Upper lobe of left lung (tissue), 6 donors: ENCODE measurements at regions not wholly inside any gene's neighbourhood (a gene's known extent, or its start where the extent isn't known, plus 50 kb on each side); places are given as distances from the start of the nearest gene placed in this dataset.

ENCODE experiments used
- ATAC-seq, 2 donors: fragments of 200-7000 bp; cut with Tn5 transposase; one replicate each; pipeline ENCODE4 v1.9.1; 2022; ENCODE audit warnings: mild to moderate bottlenecking in 2 of 2, moderate library complexity in 2 of 2; ENCODE audit not compliant: low FRiP score in 2 of 2
- DNase-seq, 2 donors: peaks; one replicate each; pipeline ENCODE4 v3.0.0-alpha.2; 2019 to 2020
- H3K27ac ChIP-seq, 4 donors: fragments of 200-600 bp; sonication (generic); one replicate each; pipeline ENCODE4 v1.5.1; 2016 to 2019
- H3K27me3 ChIP-seq, 4 donors: fragments of 200-600 bp; sonication (generic); one replicate each; pipeline ENCODE4 v1.5.1; 2017 to 2019
- H3K36me3 ChIP-seq, 4 donors: fragments of 200-600 bp; sonication (generic); one replicate each; pipeline ENCODE4 v1.5.1; 2016 to 2019
- H3K4me1 ChIP-seq, 4 donors: fragments of 200-600 bp; sonication (generic); one replicate each; pipeline ENCODE4 v1.5.1; 2018 to 2019
- H3K4me3 ChIP-seq, 4 donors: fragments of 200-600 bp; sonication (generic); one replicate each; pipeline ENCODE4 v1.5.1; 2017 to 2019; ENCODE audit warnings: mild to moderate bottlenecking in 2 of 4, moderate library complexity in 1 of 4
- H3K9me3 ChIP-seq, 4 donors: fragments of 200-600 bp; sonication (generic); one replicate each; pipeline ENCODE4 v1.5.1; 2018 to 2019
- CTCF ChIP-seq, 6 experiments: fragments of 450-650 bp in 4 of 6; fragments of 200-600 bp in 2 of 6; sonication (generic) in 2 of 6; IDR thresholded peaks; one replicate each; pipeline ENCODE4 v1.5.1; 2016 to 2019; ENCODE audit warnings: antibody characterized with exemption in 6 of 6
- EP300 ChIP-seq, 4 donors: sonication (generic); formaldehyde crosslinking; IDR thresholded peaks; one replicate each; pipeline ENCODE4 v1.5.1; 2017; ENCODE audit warnings: antibody characterized with exemption in 4 of 4, control low read depth in 2 of 4
- POLR2A ChIP-seq, 4 donors: fragments of 450-650 bp; IDR thresholded peaks; one replicate each; pipeline ENCODE4 v1.5.1; 2016 to 2017; ENCODE audit warnings: antibody characterized with exemption in 4 of 4, mild to moderate bottlenecking in 2 of 4
- POLR2AphosphoS5 ChIP-seq, 2 donors: sonication (generic); formaldehyde crosslinking; IDR thresholded peaks; one replicate each; pipeline ENCODE4 v1.5.1; 2017; ENCODE audit warnings: antibody characterized with exemption in 2 of 2
- WGBS, 2 donors: methylation state at CpG; one replicate each; pipeline ENCODE4 v1.1.5; 2017 to 2018; 5-methylcytosine and 5-hydroxymethylcytosine counted together
- donor health status: DM: no; HTN: no; CAD: no; lungs with moderate emphysema.
- donor health status: DM: no; HTN: yes; CAD: no; lungs with severe emphysema.

DNA sequence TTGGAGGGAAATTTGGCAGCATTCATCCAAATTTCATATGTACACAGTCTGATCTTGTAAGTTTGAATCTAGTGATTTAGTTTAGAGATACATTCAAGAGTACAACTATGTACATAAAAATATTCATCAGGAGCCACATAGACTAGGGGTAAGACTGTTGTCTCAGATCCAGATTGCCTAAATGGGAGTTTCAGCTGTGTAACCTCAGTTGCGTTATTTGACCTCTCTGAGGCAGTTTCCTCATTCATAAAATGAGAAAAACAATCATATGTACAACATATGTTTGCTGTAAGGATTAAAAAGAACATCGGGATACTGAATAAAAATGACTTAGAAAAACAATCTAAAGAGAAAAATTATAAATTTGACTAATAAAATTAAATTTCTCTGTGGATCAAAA, 577.5 kb downstream of the RPL10L start:
- H3K36me3 ChIP-seq = no peaks in the 10 kb centered on the region
- no peak for ATAC-seq
- H3K9me3 ChIP-seq = no peaks in the 10 kb centered on the region
- H3K27ac ChIP-seq = no peak overlapping the region
- no peaks in the 10 kb centered on the region for H3K4me1 ChIP-seq
- no peak for DNase-seq
- H3K4me3 ChIP-seq = no peak overlapping the region
- H3K27me3 ChIP-seq = no peaks in the 10 kb centered on the region
- TF ChIP-seq EP300 (IDR thresholded peaks at IDR 0.05) = no peak
- TF ChIP-seq POLR2AphosphoS5 (IDR thresholded peaks at IDR 0.05) = no peak
- TF ChIP-seq POLR2A (IDR thresholded peaks at IDR 0.05) = no peak
- no peak for TF ChIP-seq CTCF (IDR thresholded peaks at IDR 0.05)
- WGBS, 2 donors = 77 to 82% methylated on average over 2 of the region's 2 CpGs

DNA sequence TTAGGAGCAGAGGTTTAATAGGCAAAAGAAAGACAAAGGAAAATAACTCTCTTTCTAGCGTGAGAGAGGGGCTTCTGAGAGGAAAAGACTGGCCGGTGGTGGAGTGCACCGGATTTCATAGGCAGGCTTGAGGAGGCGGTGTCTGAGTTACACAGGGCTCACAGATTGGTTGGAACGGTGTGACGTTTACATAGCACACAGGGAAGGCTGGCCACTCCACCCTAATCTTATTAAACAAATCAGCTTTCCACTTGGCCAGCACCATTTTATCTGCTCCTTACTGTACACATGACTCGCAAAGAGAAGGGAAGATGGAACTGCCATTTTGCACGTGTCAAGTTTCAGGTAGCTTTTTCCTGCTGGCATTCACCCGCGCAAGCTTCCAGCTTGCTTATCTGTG, 587.7 kb downstream of the RPL10L start:
- H3K4me3 ChIP-seq = no peak overlapping the region
- no peaks in the 10 kb centered on the region for H3K36me3 ChIP-seq
- DNase-seq = no peak
- H3K4me1 ChIP-seq = no peaks in the 10 kb centered on the region
- 73 to 81% methylated on average over 10 of the region's 10 CpGs for WGBS, 2 donors
- no peak for ATAC-seq
- H3K27ac ChIP-seq = no peak overlapping the region
- no peak for TF ChIP-seq POLR2AphosphoS5 (IDR thresholded peaks at IDR 0.05)
- TF ChIP-seq POLR2A (IDR thresholded peaks at IDR 0.05) = no peak
- no peak for TF ChIP-seq EP300 (IDR thresholded peaks at IDR 0.05)
- no peak for TF ChIP-seq CTCF (IDR thresholded peaks at IDR 0.05)
- H3K9me3 ChIP-seq = no peaks in the 10 kb centered on the region
- no peaks in the 10 kb centered on the region for H3K27me3 ChIP-seq

GRCh38 chr14:46058964-46059563, 592.5 kb downstream of the RPL10L start:
- H3K36me3 ChIP-seq = no peaks in the 10 kb centered on the region
- DNase-seq = no peak
- WGBS, 2 donors = 63 to 65% methylated on average over 4 of the region's 4 CpGs
- no peak overlapping the region for H3K4me3 ChIP-seq
- ATAC-seq = no peak
- no peaks in the 10 kb centered on the region for H3K9me3 ChIP-seq
- TF ChIP-seq EP300 (IDR thresholded peaks at IDR 0.05) = no peak
- TF ChIP-seq POLR2AphosphoS5 (IDR thresholded peaks at IDR 0.05) = no peak
- TF ChIP-seq CTCF (IDR thresholded peaks at IDR 0.05) = no peak
- no peak for TF ChIP-seq POLR2A (IDR thresholded peaks at IDR 0.05)
- no peak overlapping the region for H3K27ac ChIP-seq
- no peaks in the 10 kb centered on the region for H3K4me1 ChIP-seq
- H3K27me3 ChIP-seq = no peaks in the 10 kb centered on the region

DNA sequence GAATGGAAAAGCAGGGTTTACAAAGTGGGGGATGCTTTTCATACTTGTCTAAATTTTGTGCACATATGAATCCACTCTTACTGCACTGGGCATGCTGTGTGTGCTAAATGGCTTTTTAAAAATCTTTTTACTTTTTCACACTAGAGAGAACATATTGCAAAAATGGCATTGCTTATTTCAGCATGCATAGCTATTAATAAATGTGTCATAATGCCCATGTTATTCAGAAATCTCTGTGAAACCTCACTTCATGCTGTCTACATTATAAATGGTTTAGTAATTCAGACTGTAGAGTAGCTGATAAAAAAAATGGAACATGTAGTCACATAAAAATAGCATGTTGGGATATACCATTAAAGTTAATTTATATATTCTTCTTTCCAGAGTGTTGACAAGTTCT, 593.8 kb downstream of the RPL10L start:
- no peak overlapping the region for H3K27ac ChIP-seq
- H3K4me3 ChIP-seq = no peak overlapping the region
- no peak for DNase-seq
- H3K27me3 ChIP-seq = no peaks in the 10 kb centered on the region
- ATAC-seq = no peak
- TF ChIP-seq POLR2AphosphoS5 (IDR thresholded peaks at IDR 0.05) (no peak), POLR2A (IDR thresholded peaks at IDR 0.05) (no peak), EP300 (IDR thresholded peaks at IDR 0.05) (no peak), CTCF (IDR thresholded peaks at IDR 0.05) (no peak)
- no peaks in the 10 kb centered on the region for H3K4me1 ChIP-seq
- no peaks in the 10 kb centered on the region for H3K9me3 ChIP-seq
- H3K36me3 ChIP-seq = no peaks in the 10 kb centered on the region

DNA sequence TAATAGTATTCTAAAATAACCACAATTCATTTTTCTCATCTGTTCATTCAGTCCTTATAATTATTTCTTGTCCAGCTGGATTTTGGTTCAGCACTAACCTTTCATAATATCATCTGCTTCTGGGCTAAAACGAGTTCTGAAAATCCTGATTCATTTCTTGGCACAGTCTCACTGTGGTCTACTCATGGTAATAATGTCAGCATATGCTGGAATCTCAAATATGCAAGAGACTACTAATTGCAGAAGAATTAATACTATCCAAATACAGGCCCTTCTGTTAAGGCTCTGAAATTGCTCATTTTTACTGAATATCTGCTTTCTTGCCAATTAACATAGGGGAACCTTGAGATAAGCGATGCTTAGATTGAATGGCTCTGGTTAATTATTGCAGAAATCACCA, 597.1 kb downstream of the RPL10L start:
- no peak for DNase-seq
- Histone ChIP-seq H3K36me3 (no peaks in the 10 kb centered on the region), H3K4me1 (no peaks in the 10 kb centered on the region), H3K27me3 (no peaks in the 10 kb centered on the region), H3K9me3 (no peaks in the 10 kb centered on the region), H3K27ac (no peak overlapping the region), H3K4me3 (no peak overlapping the region)
- WGBS, 2 donors = 38 to 56% methylated on average over 2 of the region's 2 CpGs
- TF ChIP-seq POLR2A (IDR thresholded peaks at IDR 0.05) = no peak
- no peak for TF ChIP-seq POLR2AphosphoS5 (IDR thresholded peaks at IDR 0.05)
- TF ChIP-seq EP300 (IDR thresholded peaks at IDR 0.05) = no peak
- no peak for TF ChIP-seq CTCF (IDR thresholded peaks at IDR 0.05)
- ATAC-seq = no peak
